Heart left ventricle (tissue), 16 donors: ENCODE measurements at regions not wholly inside any gene's neighbourhood (a gene's known extent, or its start where the extent isn't known, plus 50 kb on each side); places are given as distances from the start of the nearest gene placed in this dataset.

ENCODE experiments used
- ATAC-seq, 4 donors: fragments of 200-7000 bp; cut with Tn5 transposase; one replicate each; pipeline ENCODE4 v1.9.1; 2020 to 2022; ENCODE audit warnings: moderate library complexity in 4 of 4, mild to moderate bottlenecking in 3 of 4, moderate number of reproducible peaks in 1 of 4
- DNase-seq, 5 donors: peaks; one replicate each; pipeline ENCODE4 v3.0.0-alpha.2; 2020
- H3K27ac ChIP-seq, 12 donors: fragments of 200-600 bp; sonication (generic) in 4 of 12; one replicate each; pipeline versions ENCODE4 v1.5.0 to v1.8.0; 2016 to 2022; ENCODE audit warnings: mild to moderate bottlenecking in 2 of 12
- H3K27me3 ChIP-seq, 9 donors: fragments of 200-600 bp; sonication (generic) in 2 of 9; one replicate each; pipeline versions ENCODE4 v1.5.1 to v1.8.0; 2016 to 2022; ENCODE audit warnings: mild to moderate bottlenecking in 3 of 9
- H3K36me3 ChIP-seq, 9 donors: fragments of 200-600 bp; sonication (generic) in 2 of 9; one replicate each; pipeline versions ENCODE4 v1.5.0 to v1.8.0; 2018 to 2022; ENCODE audit warnings: mild to moderate bottlenecking in 2 of 9
- H3K4me1 ChIP-seq, 12 donors: fragments of 200-600 bp; sonication (generic) in 4 of 12; one replicate each; pipeline versions ENCODE4 v1.5.0 to v1.8.0; 2016 to 2022; ENCODE audit warnings: mild to moderate bottlenecking in 3 of 12
- H3K4me3 ChIP-seq, 12 donors: fragments of 200-600 bp; sonication (generic) in 4 of 12; one replicate each; pipeline versions ENCODE4 v1.5.0 to v1.8.0; 2017 to 2022; ENCODE audit warnings: mild to moderate bottlenecking in 9 of 12, moderate library complexity in 4 of 12
- H3K9me3 ChIP-seq, 12 donors: fragments of 200-600 bp; sonication (generic) in 4 of 12; one replicate each; pipeline versions ENCODE4 v1.5.0 to v1.8.0; 2016 to 2022; ENCODE audit warnings: mild to moderate bottlenecking in 1 of 12
- CTCF ChIP-seq, 12 donors: fragments of 200-600 bp; sonication (generic) in 4 of 12; IDR thresholded peaks; one replicate each; pipeline versions ENCODE4 v1.5.0 to v1.8.0; 2018 to 2022; ENCODE audit warnings: antibody characterized with exemption in 12 of 12, mild to moderate bottlenecking in 5 of 12
- POLR2A ChIP-seq, 2 donors: fragments of 450-650 bp; IDR thresholded peaks; one replicate each; pipeline ENCODE4 v1.6.1; 2017; ENCODE audit warnings: antibody characterized with exemption in 2 of 2, mild to moderate bottlenecking in 2 of 2, moderate library complexity in 2 of 2
- WGBS, 4 donors: extraction: QIAGEN DNeasy Blood & Tissue Kit in 2 of 4; methylation state at CpG; one replicate each; pipeline versions ENCODE4 v1.1.5 to v1.1.7; 2013 to 2018; 5-methylcytosine and 5-hydroxymethylcytosine counted together
- intact Hi-C, 10 donors: fragments of 100-400 bp; cut with DNase I; formaldehyde crosslinking; loops; one replicate each; pipeline versions ENCODE4 v1.11.1 to v1.14.2; 2022
- donor health status: ischemic (EF 13 %, LVEDD 7.1; RV severe dilation, severe dysfunction).
- donor health status: healthy with polysubstance abuse.
- donor health status: DM: no; HTN: yes; CAD: no.
- donor health status: DM: no; HTN: no; CAD: no.
- donor health status: ischemic (EF 25% LVEDD 6.9; RV normal size, moderate dysfunction).
- donor health status: ischemic (EF 25% LVEDD 5.7; RV mildly dilated, moderate dysfunction).
- donor health status: healthy.
- donor health status: DM: yes; HTN: yes; CAD: no.
- donor health status: ischemic (EF 35%, LVEDD 5.7; RV mildly dilated, moderate dysfunction).
- donor health status: nonischemic (EF 11% LVEDD 7.7; RV severe dilation, severe dysfunction).
- donor health status: DM: yes; HTN: yes; CAD: no.
- donor health status: PGD.
- donor health status: ischemic (EF 29% LVEDD 5.4; RV normal size, mild dysfunction).
- donor health status: nonischemic (EF 23%, LVEDD 6.1; RV moderate dilation, normal function).

DNA sequence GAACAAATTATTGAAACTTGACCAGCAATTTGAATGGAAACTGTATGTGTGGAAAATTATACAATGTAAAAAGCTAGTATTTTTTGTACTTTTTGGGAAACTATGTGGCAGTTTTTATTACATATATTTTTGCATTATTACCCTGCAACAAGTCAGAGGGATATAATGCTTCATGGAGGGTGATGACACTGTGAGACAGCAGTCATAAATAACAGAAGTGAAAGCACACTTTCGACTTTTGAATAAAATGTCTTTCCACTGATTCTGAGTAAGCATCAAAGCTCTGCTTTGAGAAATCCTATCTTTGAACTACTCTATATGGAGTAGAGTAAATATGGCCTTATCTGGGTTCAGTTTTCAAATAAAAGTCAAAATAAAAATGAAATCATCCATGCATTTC is 122.6 kb upstream of the PABPC4L start:
- no peak for DNase-seq
- no peak for TF ChIP-seq POLR2A (IDR thresholded peaks at IDR 0.05)
- TF ChIP-seq CTCF (IDR thresholded peaks at IDR 0.05): no peak
- intact Hi-C loops: no loop called here
- Histone ChIP-seq H3K36me3 (no peaks in the 10 kb centered on the region), H3K4me3 (no peak overlapping the region), H3K27ac (no peak overlapping the region), H3K4me1 (no peaks in the 10 kb centered on the region), H3K9me3 (no peaks in the 10 kb centered on the region), H3K27me3 (no peaks in the 10 kb centered on the region)
- no peak for ATAC-seq
- 70 to 83% (median 77%) methylated on average over 1 of the region's 1 CpG for WGBS, 4 donors

DNA sequence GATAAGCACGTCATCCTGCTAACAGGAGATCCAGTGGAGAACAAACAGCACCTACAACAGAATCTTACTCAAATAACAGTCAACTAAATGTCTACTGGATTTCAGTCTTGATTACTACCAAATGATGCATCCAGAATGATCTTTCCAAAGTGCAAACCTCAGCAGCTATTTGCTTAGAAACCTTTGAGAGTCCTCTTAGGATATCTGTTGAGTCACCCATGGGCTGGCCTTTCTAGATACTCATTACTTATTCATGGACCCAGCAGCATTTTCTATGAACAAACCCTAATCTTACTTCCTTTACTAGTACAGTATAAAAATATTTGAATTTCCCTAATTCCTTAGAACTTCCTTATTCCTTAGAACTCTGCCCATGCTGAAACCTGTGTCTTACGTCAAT is 118.5 kb upstream of the PABPC4L start:
- intact Hi-C loops: no loop called here
- Histone ChIP-seq H3K27me3 (no peaks in the 10 kb centered on the region), H3K4me3 (no peak overlapping the region), H3K9me3 (peaks cover 0 to 12% (median 0%) of the 10 kb centered on the region in 12 donors), H3K27ac (no peak overlapping the region), H3K36me3 (no peaks in the 10 kb centered on the region), H3K4me1 (no peaks in the 10 kb centered on the region)
- TF ChIP-seq CTCF (IDR thresholded peaks at IDR 0.05) (no peak), POLR2A (IDR thresholded peaks at IDR 0.05) (no peak)
- DNase-seq (no peak), ATAC-seq (no peak)
- WGBS, 4 donors: 36 to 46% (median 38%) methylated on average over 2 of the region's 2 CpGs

DNA sequence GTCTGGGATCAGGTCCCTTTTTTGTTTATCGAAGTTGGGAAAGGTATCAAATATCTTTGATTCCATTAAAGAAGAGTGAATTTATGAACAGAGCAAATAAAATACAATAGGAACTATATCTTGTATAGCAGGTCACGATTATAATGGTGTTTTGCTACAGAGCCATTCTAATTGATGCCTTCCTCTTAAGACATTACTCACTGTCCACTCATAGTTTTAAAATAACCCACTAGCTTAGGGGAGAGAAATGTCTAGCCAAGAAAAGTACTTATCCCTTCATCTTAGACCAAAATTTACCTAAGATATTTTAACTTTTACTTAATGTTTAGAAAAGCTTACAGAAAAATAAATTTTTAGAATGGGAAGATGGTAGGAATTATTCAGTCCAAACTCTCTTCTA is 112.0 kb upstream of the PABPC4L start:
- no peaks in the 10 kb centered on the region for H3K4me1 ChIP-seq
- no peak for ATAC-seq
- H3K36me3 ChIP-seq: no peaks in the 10 kb centered on the region
- intact Hi-C loops: no loop called here
- no peak overlapping the region for H3K4me3 ChIP-seq
- no peak for DNase-seq
- H3K27me3 ChIP-seq: no peaks in the 10 kb centered on the region
- 67 to 81% (median 75%) methylated on average over 2 of the region's 2 CpGs for WGBS, 4 donors
- H3K27ac ChIP-seq: no peak overlapping the region
- H3K9me3 ChIP-seq: peaks cover 0 to 12% (median 0%) of the 10 kb centered on the region in 12 donors
- TF ChIP-seq CTCF (IDR thresholded peaks at IDR 0.05) (no peak), POLR2A (IDR thresholded peaks at IDR 0.05) (no peak)

GRCh38 chr4:134309715-134310114 is 108.1 kb upstream of the PABPC4L start:
- H3K4me3 ChIP-seq: no peak overlapping the region
- H3K4me1 ChIP-seq: no peaks in the 10 kb centered on the region
- no peak for TF ChIP-seq CTCF (IDR thresholded peaks at IDR 0.05)
- no peak for TF ChIP-seq POLR2A (IDR thresholded peaks at IDR 0.05)
- no peak overlapping the region for H3K27ac ChIP-seq
- no peaks in the 10 kb centered on the region for H3K27me3 ChIP-seq
- intact Hi-C loops: no loop called here
- peaks cover 0 to 7% (median 0%) of the 10 kb centered on the region in 12 donors for H3K9me3 ChIP-seq
- no peak for DNase-seq
- no peaks in the 10 kb centered on the region for H3K36me3 ChIP-seq
- WGBS, 4 donors: 81 to 84% (median 83%) methylated on average over 2 of the region's 2 CpGs
- no peak for ATAC-seq
